ENCODE measurements at regions not wholly inside any gene's neighbourhood (a gene's known extent, or its start where the extent isn't known, plus 50 kb on each side); places are given as distances from the start of the nearest gene placed in this dataset.

DNA sequence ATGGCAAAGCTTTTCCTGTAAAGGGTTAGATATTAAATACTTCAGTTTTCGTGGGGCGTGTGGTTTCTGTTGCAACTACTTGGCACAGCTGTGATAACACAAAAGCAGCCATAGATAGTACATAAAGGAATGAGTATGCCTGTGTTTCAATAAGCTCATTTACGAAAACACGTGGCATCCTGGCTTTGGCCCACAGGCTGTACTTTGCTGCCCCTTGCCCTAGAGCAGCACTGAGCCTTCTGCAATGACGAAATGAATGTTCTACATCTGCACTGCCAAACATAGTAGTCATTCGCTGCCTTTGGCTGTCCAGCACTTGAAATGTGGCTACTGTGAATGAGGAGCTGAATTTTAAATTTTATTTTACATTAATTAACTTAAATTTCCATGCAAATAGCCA is 376.2 kb upstream of the TPK1 start:
- TF ChIP-seq, protein P1, sequence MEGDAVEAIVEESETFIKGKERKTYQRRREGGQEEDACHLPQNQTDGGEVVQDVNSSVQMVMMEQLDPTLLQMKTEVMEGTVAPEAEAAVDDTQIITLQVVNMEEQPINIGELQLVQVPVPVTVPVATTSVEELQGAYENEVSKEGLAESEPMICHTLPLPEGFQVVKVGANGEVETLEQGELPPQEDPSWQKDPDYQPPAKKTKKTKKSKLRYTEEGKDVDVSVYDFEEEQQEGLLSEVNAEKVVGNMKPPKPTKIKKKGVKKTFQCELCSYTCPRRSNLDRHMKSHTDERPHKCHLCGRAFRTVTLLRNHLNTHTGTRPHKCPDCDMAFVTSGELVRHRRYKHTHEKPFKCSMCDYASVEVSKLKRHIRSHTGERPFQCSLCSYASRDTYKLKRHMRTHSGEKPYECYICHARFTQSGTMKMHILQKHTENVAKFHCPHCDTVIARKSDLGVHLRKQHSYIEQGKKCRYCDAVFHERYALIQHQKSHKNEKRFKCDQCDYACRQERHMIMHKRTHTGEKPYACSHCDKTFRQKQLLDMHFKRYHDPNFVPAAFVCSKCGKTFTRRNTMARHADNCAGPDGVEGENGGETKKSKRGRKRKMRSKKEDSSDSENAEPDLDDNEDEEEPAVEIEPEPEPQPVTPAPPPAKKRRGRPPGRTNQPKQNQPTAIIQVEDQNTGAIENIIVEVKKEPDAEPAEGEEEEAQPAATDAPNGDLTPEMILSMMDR (conservative IDR thresholded peaks at IDR 0.05 in 1 of 2, IDR thresholded peaks at IDR 0.05 in 1 of 2; ENCODE audit: extremely low read depth in 1 of 2, insufficient read depth in 1 of 2, low read depth in 1 of 2, low read length in 2 of 2): no peak
- TF ChIP-seq EZH2 (IDR thresholded peaks at IDR 0.05; ENCODE audit: borderline replicate concordance, low read length): no peak
